Keratinocyte (primary cell): ENCODE measurements at regions not wholly inside any gene's neighbourhood (a gene's known extent, or its start where the extent isn't known, plus 50 kb on each side); places are given as distances from the start of the nearest gene placed in this dataset.

Experiments
- DNase-seq: peaks from one replicate; pipeline ENCODE4 v3.0.0-alpha.2; 2011; ENCODE audit warnings: low read depth, missing footprints, low spot score
- FAIRE-seq: peaks from 2 replicates; lab custom pipeline; 2011; peaks lifted over from hg19 to GRCh38; lab: Jason Lieb, UNC
- H2AFZ ChIP-seq: 2 replicates; pipeline ENCODE4 v1.6.0; 2012; ENCODE audit warnings: low read length, control low read depth, inconsistent platforms; ENCODE audit not compliant: control insufficient read depth
- H3K27ac ChIP-seq: 2 replicates; pipeline ENCODE4 v1.5.1; 2011; ENCODE audit warnings: low read length; ENCODE audit not compliant: control insufficient read depth, insufficient read depth
- H3K27me3 ChIP-seq: 3 replicates; pipeline ENCODE4 v1.6.0; 2011; ENCODE audit warnings: low read length; ENCODE audit not compliant: control insufficient read depth, insufficient read depth; ENCODE audit errors: extremely low read depth
- H3K36me3 ChIP-seq, 2 experiments: 2 replicates in 1 of 2; 3 replicates in 1 of 2; pipeline ENCODE4 v1.5.1; 2011; ENCODE audit warnings: low read length in 2 of 2, mild to moderate bottlenecking in 1 of 2; ENCODE audit not compliant: control insufficient read depth in 2 of 2, insufficient read depth in 2 of 2; ENCODE audit errors: extremely low read depth in 1 of 2
- H3K4me1 ChIP-seq: 3 replicates; pipeline ENCODE4 v1.5.1; 2011; ENCODE audit warnings: low read length; ENCODE audit not compliant: control insufficient read depth, insufficient read depth; ENCODE audit errors: extremely low read depth
- H3K4me2 ChIP-seq: 3 replicates; pipeline ENCODE4 v1.6.0; 2011; ENCODE audit warnings: low read depth, low read length; ENCODE audit not compliant: control insufficient read depth, insufficient read depth; ENCODE audit errors: extremely low read depth
- H3K4me3 ChIP-seq, 3 experiments: fragments of 200-600 bp in 1 of 3; sonication (generic) in 1 of 3; 2 replicates in 2 of 3; 3 replicates in 1 of 3; pipeline ENCODE4 v1.5.1; 2011 to 2016; ENCODE audit warnings: low read length in 3 of 3, mild to moderate bottlenecking in 3 of 3, control low read depth in 2 of 3, inconsistent platforms in 1 of 3, low read depth in 1 of 3, mixed read lengths in 1 of 3, mixed run types in 1 of 3, moderate library complexity in 1 of 3; ENCODE audit not compliant: control insufficient read depth in 2 of 3, insufficient read depth in 2 of 3; ENCODE audit errors: extremely low read depth in 1 of 3
- H3K79me2 ChIP-seq: 2 replicates; pipeline ENCODE4 v1.6.0; 2012; ENCODE audit warnings: low read length; ENCODE audit not compliant: control insufficient read depth, insufficient read depth
- H3K9ac ChIP-seq: 3 replicates; pipeline ENCODE4 v1.6.0; 2011; ENCODE audit warnings: low read length; ENCODE audit not compliant: control insufficient read depth, insufficient read depth; ENCODE audit errors: extremely low read depth
- H3K9me1 ChIP-seq: 3 replicates; pipeline ENCODE4 v1.6.0; 2011; ENCODE audit warnings: low read length; ENCODE audit not compliant: control insufficient read depth, insufficient read depth; ENCODE audit errors: extremely low read depth
- H3K9me3 ChIP-seq: 2 replicates; pipeline ENCODE4 v1.5.1; 2012; ENCODE audit warnings: low read depth, low read length; ENCODE audit not compliant: control insufficient read depth
- H4K20me1 ChIP-seq: 3 replicates; pipeline ENCODE4 v1.6.0; 2011; ENCODE audit warnings: low read length; ENCODE audit not compliant: control insufficient read depth, insufficient read depth; ENCODE audit errors: extremely low read depth
- CTCF ChIP-seq, 3 experiments: IDR thresholded peaks in 1 of 3; conservative IDR thresholded peaks in 1 of 3; optimal IDR thresholded peaks in 1 of 3; 2 replicates in 2 of 3; 3 replicates in 1 of 3; pipeline versions ENCODE3 to v1.5.1; 2011; ENCODE audit warnings: low read length in 3 of 3, mild to moderate bottlenecking in 3 of 3, moderate library complexity in 2 of 3, control low read depth in 1 of 3, inconsistent platforms in 1 of 3; ENCODE audit not compliant: insufficient read depth in 2 of 3; ENCODE audit errors: extremely low read depth in 1 of 3
- EZH2 ChIP-seq: IDR thresholded peaks from one replicate; pipeline ENCODE4 v1.6.1; 2012; ENCODE audit warnings: inconsistent platforms, mild to moderate bottlenecking, low read length, moderate library complexity
- dilution Hi-C: fragments of 300-500 bp; cut with MboI; formaldehyde crosslinking; loops from one replicate; pipeline ENCODE4 v1.7.0; 2020; ENCODE audit warnings: low sequenced_read_pairs; ENCODE audit not compliant: extremely low pct_ligation_motif_present

- H3K4me1 ChIP-seq, result no peaks in the 10 kb centered on the region
- H3K79me2 ChIP-seq, result no peaks in the 10 kb centered on the region
- H3K27ac ChIP-seq, result no peak overlapping the region
- no peak overlapping the region for H2AFZ ChIP-seq
- no peak for FAIRE-seq
- no peaks in the 10 kb centered on the region for H3K27me3 ChIP-seq
- TF ChIP-seq EZH2, result no peak
- H4K20me1 ChIP-seq, result no peaks in the 10 kb centered on the region
- H3K4me2 ChIP-seq, result no peak overlapping the region
- dilution Hi-C loops, result no loop called here
- H3K9me1 ChIP-seq, result no peaks in the 10 kb centered on the region
- no peaks in the 10 kb centered on the region for H3K9me3 ChIP-seq
- H3K9ac ChIP-seq, result no peak overlapping the region
- H3K36me3 ChIP-seq, result no peaks in the 10 kb centered on the region
- no peak for DNase-seq
- H3K4me3 ChIP-seq, result no peak overlapping the region
These were observed 422.1 kb downstream of the PLPP3 start for GRCh38 chr1:56156971-56157876.

DNA sequence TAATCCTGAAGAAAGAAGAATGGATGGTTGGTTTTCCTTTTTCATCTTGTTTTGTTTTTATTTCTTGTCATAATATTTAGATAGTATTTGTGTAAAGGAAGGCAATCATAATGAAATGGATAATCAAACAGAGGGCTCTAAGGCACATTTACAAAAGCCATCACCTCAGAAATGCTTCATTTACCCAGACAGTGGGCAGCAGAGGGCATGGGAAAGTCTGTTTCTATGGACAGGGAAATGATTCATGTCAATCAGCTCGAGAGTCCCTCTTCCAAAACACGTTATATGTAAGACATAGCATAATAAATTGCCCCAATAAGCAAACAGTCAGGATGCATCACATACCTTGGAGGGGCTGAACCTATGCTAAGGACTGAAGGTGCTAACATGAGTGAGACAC lies 426.1 kb downstream of the PLPP3 start:
- no peak overlapping the region for H3K4me3 ChIP-seq
- no peaks in the 10 kb centered on the region for H3K9me1 ChIP-seq
- no peak overlapping the region for H3K9ac ChIP-seq
- H2AFZ ChIP-seq, result no peak overlapping the region
- H3K27me3 ChIP-seq, result no peaks in the 10 kb centered on the region
- H3K4me2 ChIP-seq, result no peak overlapping the region
- H3K9me3 ChIP-seq, result no peaks in the 10 kb centered on the region
- H3K36me3 ChIP-seq, result no peaks in the 10 kb centered on the region
- no peaks in the 10 kb centered on the region for H4K20me1 ChIP-seq
- DNase-seq (no peak), FAIRE-seq (no peak)
- no peak for TF ChIP-seq EZH2
- no peak for TF ChIP-seq CTCF (optimal IDR thresholded peaks at IDR 0.05 in 1 of 3, IDR thresholded peaks at IDR 0.05 in 1 of 3, conservative IDR thresholded peaks at IDR 0.05 in 1 of 3; ENCODE audit: extremely low read depth in 1 of 3, insufficient read depth in 2 of 3, low read length in 3 of 3)
- H3K79me2 ChIP-seq, result no peaks in the 10 kb centered on the region
- no peaks in the 10 kb centered on the region for H3K4me1 ChIP-seq
- dilution Hi-C loops, result no loop called here
- H3K27ac ChIP-seq, result no peak overlapping the region
